Liver (tissue), 7 donors: ENCODE measurements at regions not wholly inside any gene's neighbourhood (a gene's known extent, or its start where the extent isn't known, plus 50 kb on each side); places are given as distances from the start of the nearest gene placed in this dataset.

Experiments
- DNase-seq: peaks from one replicate; pipeline ENCODE4 v3.0.0-alpha.2; 2017; ENCODE audit warnings: low spot score
- H3K27ac ChIP-seq, 2 donors: one replicate each; pipeline ENCODE4 v1.7.0; 2013; ENCODE audit warnings: inconsistent platforms in 2 of 2, low read length in 2 of 2, control low read depth in 1 of 2, low read depth in 1 of 2, mild to moderate bottlenecking in 1 of 2
- H3K27me3 ChIP-seq, 4 donors: one replicate each; pipeline versions ENCODE4 v1.6.1 to v1.7.0; 2013; ENCODE audit warnings: low read length in 3 of 4, inconsistent platforms in 1 of 4, mild to moderate bottlenecking in 1 of 4, moderate library complexity in 1 of 4; ENCODE audit not compliant: control insufficient read depth in 4 of 4, insufficient read depth in 4 of 4
- H3K36me3 ChIP-seq, 4 donors: one replicate each; pipeline versions ENCODE4 v1.6.1 to v1.7.0; 2013; ENCODE audit warnings: low read length in 3 of 4, mild to moderate bottlenecking in 3 of 4, low read depth in 1 of 4, moderate library complexity in 1 of 4; ENCODE audit not compliant: control insufficient read depth in 4 of 4, insufficient read depth in 3 of 4
- H3K4me1 ChIP-seq, 4 donors: one replicate each; pipeline versions ENCODE4 v1.6.1 to v1.7.0; 2013; ENCODE audit warnings: low read length in 3 of 4, mild to moderate bottlenecking in 3 of 4, moderate library complexity in 1 of 4; ENCODE audit not compliant: control insufficient read depth in 4 of 4, insufficient read depth in 4 of 4
- H3K4me3 ChIP-seq, 3 donors: one replicate each; pipeline versions ENCODE4 v1.6.1 to v1.7.0; 2013; ENCODE audit warnings: low read length in 3 of 3, control low read depth in 1 of 3, low read depth in 1 of 3, mild to moderate bottlenecking in 1 of 3
- H3K9ac ChIP-seq, 2 donors: one replicate each; pipeline ENCODE4 v1.7.0; 2013; ENCODE audit warnings: low read length in 2 of 2, mild to moderate bottlenecking in 2 of 2, moderate library complexity in 2 of 2, control low read depth in 1 of 2, low read depth in 1 of 2
- H3K9me3 ChIP-seq, 4 donors: one replicate each; pipeline versions ENCODE4 v1.6.1 to v1.7.0; 2013; ENCODE audit warnings: low read length in 3 of 4; ENCODE audit not compliant: control insufficient read depth in 4 of 4
- ATF3 ChIP-seq: IDR thresholded peaks from 2 replicates; pipeline ENCODE4 v1.6.1; 2016; ENCODE audit warnings: antibody characterized with exemption
- EGR1 ChIP-seq, 2 donors: IDR thresholded peaks; 2 replicates each; pipeline ENCODE4 v1.6.1; 2016 to 2018; ENCODE audit warnings: antibody characterized with exemption in 2 of 2, low read depth in 2 of 2
- GABPA ChIP-seq, 2 donors: IDR thresholded peaks in 1 of 2; conservative IDR thresholded peaks in 1 of 2; 2 replicates each; pipeline ENCODE4 v1.6.1; 2016; ENCODE audit warnings: antibody characterized with exemption in 2 of 2, mild to moderate bottlenecking in 1 of 2, moderate library complexity in 1 of 2
- HNF4A ChIP-seq, 2 donors: conservative IDR thresholded peaks; 2 replicates each; pipeline ENCODE4 v1.6.1; 2016; ENCODE audit warnings: antibody characterized with exemption in 2 of 2, mild to moderate bottlenecking in 2 of 2
- HNF4G ChIP-seq: IDR thresholded peaks from 2 replicates; pipeline ENCODE4 v1.6.1; 2016; ENCODE audit warnings: antibody characterized with exemption
- JUND ChIP-seq, 2 donors: IDR thresholded peaks; 2 replicates each; pipeline ENCODE4 v1.6.1; 2016; ENCODE audit warnings: antibody characterized with exemption in 2 of 2
- NR2F2 ChIP-seq: IDR thresholded peaks from 2 replicates; pipeline ENCODE4 v1.6.1; 2016; ENCODE audit warnings: antibody characterized with exemption
- REST ChIP-seq: IDR thresholded peaks from 2 replicates; pipeline ENCODE4 v1.6.1; 2016; ENCODE audit warnings: antibody characterized with exemption, mild to moderate bottlenecking
- RXRA ChIP-seq, 2 donors: IDR thresholded peaks; 2 replicates each; pipeline ENCODE4 v1.6.1; 2017 to 2018; ENCODE audit warnings: antibody characterized with exemption in 2 of 2, mild to moderate bottlenecking in 1 of 2
- TAF1 ChIP-seq: conservative IDR thresholded peaks from 2 replicates; pipeline ENCODE4 v1.6.1; 2016; ENCODE audit warnings: antibody characterized with exemption, mild to moderate bottlenecking
- YY1 ChIP-seq: IDR thresholded peaks from 2 replicates; pipeline ENCODE4 v1.6.1; 2016; ENCODE audit warnings: antibody characterized with exemption, mild to moderate bottlenecking
- whole genome bisulfite sequencing: extraction: QIAGEN DNeasy Blood & Tissue Kit; methylation state at CpG from one replicate; pipeline ENCODE4 v1.1.7; 2013; 5-methylcytosine and 5-hydroxymethylcytosine counted together
- TF ChIP-seq, protein P1 (sequence below): IDR thresholded peaks from 2 replicates; pipeline ENCODE4 v1.6.1; 2016; ENCODE audit warnings: antibody characterized with exemption
- donor health status: healthy.
- donor health status: healthy.
- donor health status: healthy.
- donor health status: healthy.

- H3K4me3 ChIP-seq: no peak overlapping the region
- TF ChIP-seq GABPA (IDR thresholded peaks at IDR 0.05 in 1 of 2, conservative IDR thresholded peaks at IDR 0.05 in 1 of 2): no peak
- TF ChIP-seq HNF4G: no peak
- no peak for TF ChIP-seq NR2F2
- TF ChIP-seq, protein P1, sequence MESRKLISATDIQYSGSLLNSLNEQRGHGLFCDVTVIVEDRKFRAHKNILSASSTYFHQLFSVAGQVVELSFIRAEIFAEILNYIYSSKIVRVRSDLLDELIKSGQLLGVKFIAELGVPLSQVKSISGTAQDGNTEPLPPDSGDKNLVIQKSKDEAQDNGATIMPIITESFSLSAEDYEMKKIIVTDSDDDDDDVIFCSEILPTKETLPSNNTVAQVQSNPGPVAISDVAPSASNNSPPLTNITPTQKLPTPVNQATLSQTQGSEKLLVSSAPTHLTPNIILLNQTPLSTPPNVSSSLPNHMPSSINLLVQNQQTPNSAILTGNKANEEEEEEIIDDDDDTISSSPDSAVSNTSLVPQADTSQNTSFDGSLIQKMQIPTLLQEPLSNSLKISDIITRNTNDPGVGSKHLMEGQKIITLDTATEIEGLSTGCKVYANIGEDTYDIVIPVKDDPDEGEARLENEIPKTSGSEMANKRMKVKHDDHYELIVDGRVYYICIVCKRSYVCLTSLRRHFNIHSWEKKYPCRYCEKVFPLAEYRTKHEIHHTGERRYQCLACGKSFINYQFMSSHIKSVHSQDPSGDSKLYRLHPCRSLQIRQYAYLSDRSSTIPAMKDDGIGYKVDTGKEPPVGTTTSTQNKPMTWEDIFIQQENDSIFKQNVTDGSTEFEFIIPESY: no peak
- no peak overlapping the region for H3K27ac ChIP-seq
- no peaks in the 10 kb centered on the region for H3K9me3 ChIP-seq
- WGBS: 69% methylated on average over 2 of the region's 2 CpGs
- no peaks in the 10 kb centered on the region for H3K36me3 ChIP-seq
- H3K9ac ChIP-seq: no peak overlapping the region
- no peaks in the 10 kb centered on the region for H3K27me3 ChIP-seq
- H3K4me1 ChIP-seq: peaks cover 0 to 4% (median 0%) of the 10 kb centered on the region in 4 donors
- no peak for DNase-seq
These were observed 247.9 kb downstream of the PTEN start for GRCh38 chr10:88111294-88111693.

DNA sequence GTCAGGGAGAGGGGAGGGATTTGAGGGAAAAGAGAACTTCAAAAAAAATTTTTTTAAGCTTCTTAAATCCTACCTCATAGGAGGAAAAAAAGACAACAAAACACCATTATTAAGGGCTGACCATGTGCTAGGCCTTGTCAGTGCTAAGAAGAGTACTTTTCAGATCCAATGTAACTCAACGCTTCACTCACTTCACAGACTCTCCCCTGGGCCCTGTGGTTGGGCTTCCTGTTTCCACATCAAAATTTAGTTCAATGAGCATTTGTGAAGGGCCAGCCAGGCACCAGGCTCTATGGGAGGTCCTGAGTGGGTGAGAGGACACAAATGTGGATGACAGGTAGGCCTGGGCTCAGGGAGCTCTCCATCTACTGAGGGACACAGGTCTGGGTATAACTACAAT, 249.8 kb downstream of the PTEN start:
- no peaks in the 10 kb centered on the region for H3K36me3 ChIP-seq
- no peaks in the 10 kb centered on the region for H3K27me3 ChIP-seq
- WGBS: 94% methylated on average over 1 of the region's 1 CpG
- no peaks in the 10 kb centered on the region for H3K9me3 ChIP-seq
- H3K9ac ChIP-seq: no peak overlapping the region
- no peak overlapping the region for H3K4me3 ChIP-seq
- no peak for TF ChIP-seq REST
- TF ChIP-seq JUND (IDR thresholded peaks at IDR 0.05): no peak
- no peak for TF ChIP-seq ATF3
- TF ChIP-seq, protein P1: no peak
- TF ChIP-seq GABPA (IDR thresholded peaks at IDR 0.05 in 1 of 2, conservative IDR thresholded peaks at IDR 0.05 in 1 of 2): no peak
- TF ChIP-seq TAF1: no peak
- TF ChIP-seq EGR1 (IDR thresholded peaks at IDR 0.05; ENCODE audit: low read depth in 2 of 2): no peak
- TF ChIP-seq HNF4A (conservative IDR thresholded peaks at IDR 0.05): no peak
- TF ChIP-seq YY1: no peak
- TF ChIP-seq NR2F2: no peak
- no peak for TF ChIP-seq RXRA (IDR thresholded peaks at IDR 0.05)
- DNase-seq: no peak
- no peak overlapping the region for H3K27ac ChIP-seq
- H3K4me1 ChIP-seq: peaks cover 0 to 6% (median 0%) of the 10 kb centered on the region in 4 donors
